Ecto neural progenitor cell (in vitro differentiated cells): ENCODE measurements at regions not wholly inside any gene's neighbourhood (a gene's known extent, or its start where the extent isn't known, plus 50 kb on each side); places are given as distances from the start of the nearest gene placed in this dataset.
"Not testable (repeated sequence)": the region's sequence is repeated elsewhere in the genome, so short reads cannot be mapped to it uniquely, and the experiment has no call there.

Source experiments
- DNase-seq: peaks from one replicate; pipeline ENCODE4 v3.0.0-alpha.2; 2018; ENCODE audit warnings: low spot score

GRCh38 chr4:160701671-160702070 lies 1462.1 kb downstream of the FSTL5 start:
- DNase-seq, result no peak

- no peak for DNase-seq
These were observed 1454.8 kb downstream of the FSTL5 start for GRCh38 chr4:160709026-160709425.

GRCh38 chr4:160709546-160709945 lies 1454.3 kb downstream of the FSTL5 start:
- DNase-seq, result no peak

GRCh38 chr4:160716551-160716950 lies 1447.2 kb downstream of the FSTL5 start:
- no peak for DNase-seq

- DNase-seq, result no peak
These were observed 1446.0 kb downstream of the FSTL5 start for GRCh38 chr4:160717848-160718247.

- no peak for DNase-seq
These were observed 1439.7 kb downstream of the FSTL5 start for GRCh38 chr4:160724063-160724462.

GRCh38 chr4:160745126-160745525 lies 1418.7 kb downstream of the FSTL5 start:
- DNase-seq, result no peak

- not testable (repeated sequence) for DNase-seq
These were observed 1417.2 kb downstream of the FSTL5 start for GRCh38 chr4:160746585-160746984.

GRCh38 chr4:160772668-160773067 lies 1391.1 kb downstream of the FSTL5 start:
- DNase-seq, result no peak

- no peak for DNase-seq
These were observed 1368.6 kb downstream of the FSTL5 start for GRCh38 chr4:160795216-160795615.

- no peak for DNase-seq
These were observed 1355.6 kb downstream of the FSTL5 start for GRCh38 chr4:160808174-160808573.

GRCh38 chr4:160809576-160809975 lies 1354.2 kb downstream of the FSTL5 start:
- no peak for DNase-seq

- no peak for DNase-seq
These were observed 1353.4 kb downstream of the FSTL5 start for GRCh38 chr4:160810424-160810823.

GRCh38 chr4:160810941-160811340 lies 1352.9 kb downstream of the FSTL5 start:
- no peak for DNase-seq

- DNase-seq, result no peak
These were observed 1351.8 kb downstream of the FSTL5 start for GRCh38 chr4:160811956-160812355.

GRCh38 chr4:160814726-160815125 lies 1349.1 kb downstream of the FSTL5 start:
- DNase-seq, result no peak

GRCh38 chr4:160818571-160818970 lies 1345.2 kb downstream of the FSTL5 start:
- DNase-seq, result no peak

GRCh38 chr4:160819791-160820190 lies 1344.0 kb downstream of the FSTL5 start:
- no peak for DNase-seq

GRCh38 chr4:160824481-160824880 lies 1339.3 kb downstream of the FSTL5 start:
- DNase-seq, result no peak

- no peak for DNase-seq
These were observed 1338.0 kb downstream of the FSTL5 start for GRCh38 chr4:160825644-160826338.

GRCh38 chr4:160826339-160826679 lies 1337.5 kb downstream of the FSTL5 start:
- DNase-seq, result no peak

GRCh38 chr4:160831165-160831922 lies 1332.5 kb downstream of the FSTL5 start:
- no peak for DNase-seq

GRCh38 chr4:160835789-160836188 lies 1328.0 kb downstream of the FSTL5 start:
- DNase-seq, result no peak

GRCh38 chr4:160836431-160836830 lies 1327.4 kb downstream of the FSTL5 start:
- no peak for DNase-seq
